UCSD-AML1 (cell line): ENCODE measurements at regions not wholly inside any gene's neighbourhood (a gene's known extent, or its start where the extent isn't known, plus 50 kb on each side); places are given as distances from the start of the nearest gene placed in this dataset.

Experiments
- DNase-seq: peaks from one replicate; lab custom pipeline; 2025; ENCODE audit not compliant: unreplicated experiment; lab: John Stamatoyannopoulos, UW

- DNase-seq, result no peak
Observed at GRCh38 chr17:79258843-79259242, 184.2 kb downstream of the ENGASE start.

GRCh38 chr17:79258041-79258440 lies 183.4 kb downstream of the ENGASE start:
- DNase-seq, result no peak

- no peak for DNase-seq
Observed at GRCh38 chr17:79255926-79256585, 181.4 kb downstream of the ENGASE start.

GRCh38 chr17:79255456-79255855 lies 180.8 kb downstream of the ENGASE start:
- DNase-seq, result no peak

- no peak for DNase-seq
Observed at GRCh38 chr17:79255046-79255445, 180.4 kb downstream of the ENGASE start.

- DNase-seq, result no peak
Observed at GRCh38 chr17:79252886-79253285, 178.3 kb downstream of the ENGASE start.

- DNase-seq, result no peak
Observed at GRCh38 chr17:79251824-79252223, 177.2 kb downstream of the ENGASE start.

GRCh38 chr17:79249929-79250521 lies 175.4 kb downstream of the ENGASE start:
- DNase-seq, result no peak

GRCh38 chr17:79248843-79249493 lies 174.3 kb downstream of the ENGASE start:
- DNase-seq, result no peak

GRCh38 chr17:79246225-79247190 lies 171.9 kb downstream of the ENGASE start:
- DNase-seq, result no peak

- DNase-seq, result no peak
Observed at GRCh38 chr17:79244665-79245064, 170.0 kb downstream of the ENGASE start.

- DNase-seq, result no peak
Observed at GRCh38 chr17:79243996-79244395, 169.4 kb downstream of the ENGASE start.

- DNase-seq, result no peak
Observed at GRCh38 chr17:79243603-79243990, 169.0 kb downstream of the ENGASE start.

- DNase-seq, result no peak
Observed at GRCh38 chr17:79242873-79243602, 168.4 kb downstream of the ENGASE start.

GRCh38 chr17:79242393-79242792 lies 167.8 kb downstream of the ENGASE start:
- DNase-seq, result no peak

- no peak for DNase-seq
Observed at GRCh38 chr17:79241616-79242015, 167.0 kb downstream of the ENGASE start.

GRCh38 chr17:79239205-79239604 lies 164.6 kb downstream of the ENGASE start:
- DNase-seq, result no peak

- DNase-seq, result no peak
Observed at GRCh38 chr17:79237448-79238053, 162.9 kb downstream of the ENGASE start.

- DNase-seq, result no peak
Observed at GRCh38 chr17:79235808-79236207, 161.2 kb downstream of the ENGASE start.

GRCh38 chr17:79233916-79234551 lies 159.4 kb downstream of the ENGASE start:
- no peak for DNase-seq
